NT2/D1 (cell line): ENCODE measurements at regions not wholly inside any gene's neighbourhood (a gene's known extent, or its start where the extent isn't known, plus 50 kb on each side); places are given as distances from the start of the nearest gene placed in this dataset.

Experiments
- DNase-seq: peaks from one replicate; pipeline ENCODE4 v3.0.0-alpha.2; 2011; ENCODE audit warnings: low read depth, low spot score
- H3K27me3 ChIP-seq: 2 replicates; pipeline ENCODE4 v1.6.0; 2011; ENCODE audit warnings: mild to moderate bottlenecking; ENCODE audit not compliant: insufficient read length, insufficient read depth
- H3K36me3 ChIP-seq: 2 replicates; pipeline ENCODE4 v1.6.1; 2011; ENCODE audit warnings: mild to moderate bottlenecking, low read length, mixed read lengths; ENCODE audit not compliant: insufficient read depth, insufficient read length
- H3K4me1 ChIP-seq: 2 replicates; pipeline ENCODE4 v1.5.1; 2011; ENCODE audit not compliant: insufficient read depth, insufficient read length
- H3K4me3 ChIP-seq: 2 replicates; pipeline ENCODE4 v1.5.1; 2011; ENCODE audit warnings: low read depth; ENCODE audit not compliant: insufficient read length
- H3K9ac ChIP-seq: 2 replicates; pipeline ENCODE4 v1.6.0; 2011; ENCODE audit warnings: low read depth; ENCODE audit not compliant: insufficient read length
- H3K9me3 ChIP-seq: 2 replicates; pipeline ENCODE4 v1.5.1; 2011; ENCODE audit warnings: mild to moderate bottlenecking, low read length; ENCODE audit not compliant: insufficient read depth
- SUZ12 ChIP-seq: IDR thresholded peaks from 2 replicates; pipeline ENCODE4 v1.6.1; 2011; ENCODE audit not compliant: insufficient read length, insufficient read depth; ENCODE audit errors: extremely low read depth
- YY1 ChIP-seq: IDR thresholded peaks from 2 replicates; pipeline ENCODE4 v1.6.1; 2011; ENCODE audit not compliant: insufficient read length, insufficient read depth
- ZNF274 ChIP-seq: IDR thresholded peaks from 2 replicates; pipeline ENCODE4 v1.6.1; 2011; ENCODE audit warnings: mild to moderate bottlenecking, low read depth, low read length

DNA sequence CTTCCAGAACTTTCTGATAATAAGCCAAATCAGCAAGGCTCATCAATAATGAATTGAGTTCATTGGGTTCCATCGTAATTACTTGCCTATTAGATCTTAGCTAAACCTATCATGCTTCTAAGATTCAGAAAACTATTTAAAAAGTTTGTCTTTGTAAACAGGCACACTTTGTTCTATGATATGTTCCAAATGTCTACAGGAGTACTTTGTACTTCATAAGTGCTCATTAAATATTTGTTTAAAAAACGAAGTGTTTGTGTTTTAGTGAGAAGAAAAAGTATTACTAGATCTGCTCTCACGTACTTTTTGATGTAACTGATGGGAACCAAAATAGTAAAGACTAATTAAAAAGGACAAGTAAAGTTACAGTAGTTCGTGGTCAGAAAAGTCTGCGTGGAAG is 172.8 kb upstream of the FLRT2 start:
- DNase-seq, result no peak
- no peaks in the 10 kb centered on the region for H3K27me3 ChIP-seq
- no peak overlapping the region for H3K4me3 ChIP-seq
- H3K9me3 ChIP-seq, result no peaks in the 10 kb centered on the region; the same call in 1 of the 2 replicates
- H3K36me3 ChIP-seq, result no peaks in the 10 kb centered on the region
- no peaks in the 10 kb centered on the region for H3K4me1 ChIP-seq
- TF ChIP-seq YY1 (no peak), ZNF274 (no peak), SUZ12 (no peak)
- no peak overlapping the region for H3K9ac ChIP-seq

GRCh38 chr14:85358136-85358785 is 171.7 kb upstream of the FLRT2 start:
- no peaks in the 10 kb centered on the region; the same call in 1 of the 2 replicates for H3K9me3 ChIP-seq
- H3K4me1 ChIP-seq, result no peaks in the 10 kb centered on the region
- no peak for DNase-seq
- no peaks in the 10 kb centered on the region for H3K27me3 ChIP-seq
- no peak for TF ChIP-seq SUZ12
- no peak for TF ChIP-seq ZNF274
- TF ChIP-seq YY1, result no peak
- H3K4me3 ChIP-seq, result no peak overlapping the region
- H3K36me3 ChIP-seq, result no peaks in the 10 kb centered on the region
- no peak overlapping the region for H3K9ac ChIP-seq

GRCh38 chr14:85359505-85359904 is 170.4 kb upstream of the FLRT2 start:
- Histone ChIP-seq H3K9me3 (no peaks in the 10 kb centered on the region), H3K27me3 (no peaks in the 10 kb centered on the region), H3K36me3 (no peaks in the 10 kb centered on the region), H3K4me1 (no peaks in the 10 kb centered on the region), H3K9ac (no peak overlapping the region), H3K4me3 (no peak overlapping the region)
- DNase-seq, result no peak
- TF ChIP-seq SUZ12 (no peak), ZNF274 (no peak), YY1 (no peak)

DNA sequence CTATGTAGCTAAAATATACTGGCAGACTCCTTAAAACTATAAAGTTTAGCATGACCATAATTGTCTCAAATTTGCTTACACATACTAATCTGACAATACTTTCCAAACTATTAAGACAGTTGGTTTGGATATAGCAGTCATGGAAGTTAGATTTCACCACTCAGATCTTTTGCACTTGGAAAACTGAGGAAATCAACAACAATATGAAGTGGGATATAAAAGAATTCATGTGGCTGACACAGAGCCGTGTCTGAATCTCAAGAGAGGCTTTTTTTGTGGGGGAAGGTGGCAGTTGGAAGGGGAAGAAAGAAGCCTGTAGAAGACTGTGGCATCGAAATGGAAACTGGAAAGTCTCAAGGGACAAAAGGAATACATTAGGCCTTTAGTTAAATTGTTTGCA is 166.6 kb upstream of the FLRT2 start:
- Histone ChIP-seq H3K4me1 (no peaks in the 10 kb centered on the region), H3K36me3 (no peaks in the 10 kb centered on the region), H3K9me3 (no peaks in the 10 kb centered on the region), H3K27me3 (no peaks in the 10 kb centered on the region), H3K9ac (no peak overlapping the region), H3K4me3 (no peak overlapping the region)
- DNase-seq, result no peak
- TF ChIP-seq SUZ12 (no peak), YY1 (no peak), ZNF274 (no peak)

DNA sequence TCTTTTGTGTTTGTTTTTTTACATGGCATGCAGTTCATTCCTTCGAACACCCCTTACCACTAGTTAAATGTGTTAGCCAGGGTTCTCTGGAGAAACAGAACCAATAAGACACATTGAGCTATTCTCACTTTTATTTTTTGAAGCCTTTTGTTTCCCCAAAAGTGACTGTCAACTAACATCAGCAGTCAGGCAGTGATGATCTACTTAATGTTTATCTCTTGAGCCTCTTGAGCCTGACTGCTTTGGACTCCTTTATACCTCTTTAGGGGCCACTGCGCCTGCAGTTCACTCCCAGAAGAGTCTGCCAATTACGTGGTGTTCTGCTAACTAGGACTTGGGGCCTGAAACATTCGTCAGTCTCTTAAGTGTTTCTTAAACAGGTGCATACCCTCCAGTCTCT is 163.7 kb upstream of the FLRT2 start:
- TF ChIP-seq ZNF274, result no peak
- TF ChIP-seq YY1, result no peak
- TF ChIP-seq SUZ12, result no peak
- Histone ChIP-seq H3K4me3 (no peak overlapping the region), H3K4me1 (no peaks in the 10 kb centered on the region), H3K9me3 (no peaks in the 10 kb centered on the region), H3K27me3 (no peaks in the 10 kb centered on the region), H3K36me3 (no peaks in the 10 kb centered on the region), H3K9ac (no peak overlapping the region)
- DNase-seq, result no peak

GRCh38 chr14:85380881-85381280 is 149.1 kb upstream of the FLRT2 start:
- Histone ChIP-seq H3K36me3 (no peaks in the 10 kb centered on the region), H3K9me3 (no peaks in the 10 kb centered on the region), H3K27me3 (no peaks in the 10 kb centered on the region), H3K9ac (no peak overlapping the region), H3K4me3 (no peak overlapping the region), H3K4me1 (no peaks in the 10 kb centered on the region)
- no peak for TF ChIP-seq SUZ12
- no peak for TF ChIP-seq YY1
- DNase-seq, result no peak

DNA sequence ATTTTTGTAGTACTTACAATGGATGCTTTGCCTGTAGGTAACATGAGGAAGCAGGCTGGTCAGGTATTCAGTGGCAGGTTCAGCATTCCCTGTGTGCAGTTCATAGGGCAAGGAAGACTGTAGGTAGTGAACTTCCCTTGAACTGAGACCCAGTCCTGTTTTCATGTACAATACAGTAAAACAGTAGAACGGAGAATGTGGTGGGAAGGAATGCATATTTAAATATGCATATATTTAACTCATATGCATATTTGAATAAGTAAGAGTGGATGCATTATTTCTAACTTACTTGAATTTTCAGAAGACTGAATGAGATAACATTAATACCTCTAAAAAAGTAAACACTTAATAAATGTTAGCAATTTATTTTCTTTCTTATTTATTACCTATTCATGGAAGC is 147.6 kb upstream of the FLRT2 start:
- H3K36me3 ChIP-seq, result no peaks in the 10 kb centered on the region
- no peaks in the 10 kb centered on the region for H3K9me3 ChIP-seq
- H3K4me1 ChIP-seq, result no peaks in the 10 kb centered on the region
- TF ChIP-seq ZNF274 (no peak), YY1 (no peak), SUZ12 (no peak)
- H3K27me3 ChIP-seq, result no peaks in the 10 kb centered on the region
- no peak overlapping the region for H3K4me3 ChIP-seq
- H3K9ac ChIP-seq, result no peak overlapping the region
- DNase-seq, result no peak

DNA sequence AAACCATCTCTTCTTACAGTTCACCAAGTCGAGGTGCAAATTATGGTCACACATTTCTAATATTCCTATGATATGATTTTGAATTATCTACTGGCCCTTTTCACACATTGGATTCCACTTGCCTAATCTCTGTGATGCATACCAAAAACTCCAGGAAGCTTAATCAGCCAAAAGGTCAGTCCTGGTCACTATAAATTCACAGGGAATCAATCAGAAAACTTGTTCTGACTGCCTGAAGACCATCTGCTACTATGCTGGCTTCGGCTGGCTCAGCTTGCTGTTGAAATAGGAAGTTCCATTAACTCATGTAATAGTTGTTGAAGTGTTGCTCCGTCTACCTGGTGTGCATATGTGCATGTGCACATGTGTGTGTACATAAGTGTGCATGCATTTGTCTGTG is 142.8 kb upstream of the FLRT2 start:
- no peaks in the 10 kb centered on the region for H3K9me3 ChIP-seq
- no peaks in the 10 kb centered on the region for H3K4me1 ChIP-seq
- no peak overlapping the region for H3K9ac ChIP-seq
- no peaks in the 10 kb centered on the region for H3K36me3 ChIP-seq
- no peak overlapping the region for H3K4me3 ChIP-seq
- no peak for DNase-seq
- TF ChIP-seq YY1 (no peak), ZNF274 (no peak), SUZ12 (no peak)
- no peaks in the 10 kb centered on the region for H3K27me3 ChIP-seq
